ENCODE measurements at regions not wholly inside any gene's neighbourhood (a gene's known extent, or its start where the extent isn't known, plus 50 kb on each side); places are given as distances from the start of the nearest gene placed in this dataset.

- dilution Hi-C loops (cut with MboI; ENCODE audit: extremely low pct_ligation_motif_present, low sequenced_read_pairs) = no loop called here
- no peaks in the 10 kb centered on the region for H3K36me3 ChIP-seq (ENCODE audit: control insufficient read depth in 2 of 2, extremely low read depth in 1 of 2, insufficient read depth in 2 of 2, low read length in 2 of 2)
- H3K27ac ChIP-seq (ENCODE audit: insufficient read depth, low read depth, low read length) = no peak overlapping the region
- no peaks in the 10 kb centered on the region for H3K9me1 ChIP-seq (replicated peaks; ENCODE audit: control insufficient read depth, extremely low read depth, insufficient read depth, low read length)
- intact Hi-C loops (cut with micrococcal nuclease) = no loop called here
- H3K4me3 ChIP-seq (replicated peaks in 1 of 3; ENCODE audit: insufficient read depth in 1 of 3, low read depth in 1 of 3, low read length in 3 of 3) = no peak overlapping the region
- CTCF ChIA-PET = no interaction called here
- no peak overlapping the region for H2AFZ ChIP-seq (ENCODE audit: low read depth, low read length)
- POLR2A ChIA-PET = no interaction called here
- DNase-seq (ENCODE audit: low read depth, low spot score) (no peak), FAIRE-seq (no peak)
- no peaks in the 10 kb centered on the region for H3K4me1 ChIP-seq (ENCODE audit: control insufficient read depth, extremely low read depth, insufficient read depth, low read length)
- no peak for TF ChIP-seq POLR2AphosphoS5 (IDR thresholded peaks at IDR 0.05; ENCODE audit: insufficient read depth, low read depth, low read length)
- TF ChIP-seq FOS (IDR thresholded peaks at IDR 0.05; ENCODE audit: borderline replicate concordance, insufficient read depth, low read length) = no peak
- no peak for TF ChIP-seq POLR2A (IDR thresholded peaks at IDR 0.05; ENCODE audit: low read depth, low read length)
- TF ChIP-seq CTCF (IDR thresholded peaks at IDR 0.05; ENCODE audit: extremely low read depth in 1 of 2, insufficient read depth in 1 of 2, low read depth in 1 of 2, low read length in 2 of 2) = no peak
- TF ChIP-seq MAX (IDR thresholded peaks at IDR 0.05; ENCODE audit: insufficient read depth, insufficient read length) = no peak
- TF ChIP-seq MYC (IDR thresholded peaks at IDR 0.05; ENCODE audit: low read depth, low read length) = no peak
- no peak for TF ChIP-seq GATA2 (IDR thresholded peaks at IDR 0.05; ENCODE audit: insufficient read depth, insufficient read length, low read depth, low read length)
- no peak for TF ChIP-seq EZH2 (IDR thresholded peaks at IDR 0.05; ENCODE audit: borderline replicate concordance, low read depth, low read length, severe bottlenecking)
- no peak for TF ChIP-seq JUN (IDR thresholded peaks at IDR 0.05; ENCODE audit: borderline replicate concordance, insufficient read depth, insufficient read length, low read depth)
- no peaks in the 10 kb centered on the region for H3K27me3 ChIP-seq (ENCODE audit: control insufficient read depth in 2 of 2, insufficient read depth in 2 of 2, low read length in 2 of 2)
- no TSS peak for BruUV-seq (replicated peaks)
- peaks cover 3% of the 10 kb centered on the region for H3K9me3 ChIP-seq (replicated peaks; ENCODE audit: control insufficient read depth, insufficient read depth, low read length)
- H4K20me1 ChIP-seq (replicated peaks; ENCODE audit: control insufficient read depth, extremely low read depth, insufficient read depth, low read length) = no peaks in the 10 kb centered on the region
- no peaks in the 10 kb centered on the region for H3K79me2 ChIP-seq (ENCODE audit: control insufficient read depth, insufficient read depth, low read length)
- H3K9ac ChIP-seq (replicated peaks; ENCODE audit: extremely low read depth, insufficient read depth, low read length) = no peak overlapping the region
- no peak overlapping the region for H3K4me2 ChIP-seq (ENCODE audit: insufficient read depth, low read length)
Observed at GRCh38 chr3:22659651-22660475, 543.3 kb upstream of the UBE2E2 start.

All from endothelial cell of umbilical vein (primary cell).